HepG2 (cell line): ENCODE measurements at regions not wholly inside any gene's neighbourhood (a gene's known extent, or its start where the extent isn't known, plus 50 kb on each side); places are given as distances from the start of the nearest gene placed in this dataset.

Experiments used
- ATAC-seq: fragments of 200-7000 bp; cut with Tn5 transposase; 3 replicates; pipeline ENCODE4 v1.9.1; 2020; ENCODE audit warnings: mild to moderate bottlenecking, moderate library complexity
- BruUV-seq: library from RNA; stranded (reverse); fragments of 400-500 nt; replicated peaks from 2 replicates; lab custom pipeline; 2021; lab: Mats Ljungman, UMichigan
- CTCF ChIA-PET: fragments of 300-600 bp; formaldehyde crosslinking; extraction: SDS; loops from one replicate; lab custom pipeline; 2021; ENCODE audit warnings: low total read pairs, inconsistent platforms, low intra/inter-chr PET ratio; lab: Yijun Ruan, JAX
- POLR2A ChIA-PET: fragments of 350-600 bp; sonication (Branson Sonifier 250); formaldehyde crosslinking; loops from one replicate; lab custom pipeline; 2020; ENCODE audit warnings: antibody characterized with exemption, inconsistent platforms; lab: Yijun Ruan, JAX
- DNase-seq: peaks from one replicate; pipeline ENCODE4 v3.0.0-alpha.2; 2015; ENCODE audit warnings: low spot score
- FAIRE-seq: peaks from 3 replicates; lab custom pipeline; 2011; peaks lifted over from hg19 to GRCh38; lab: Jason Lieb, UNC
- H2AFZ ChIP-seq: one replicate; pipeline ENCODE4 v1.6.1; 2011; ENCODE audit warnings: low read length, inconsistent platforms
- H3K27ac ChIP-seq: fragments of 300-600 bp; 3 replicates; pipeline ENCODE4 v1.8.0; 2011; ENCODE audit warnings: mixed run types, mild to moderate bottlenecking, mixed read lengths, low read length, inconsistent platforms; ENCODE audit not compliant: insufficient read depth; ENCODE audit errors: extremely low read length
- H3K27me3 ChIP-seq, 2 experiments: fragments of 200-600 bp in 1 of 2; 2 replicates in 1 of 2; 3 replicates in 1 of 2; pipeline versions ENCODE4 v1.6.0 to v1.8.0; 2011; ENCODE audit warnings: low read length in 2 of 2, mild to moderate bottlenecking in 2 of 2, moderate library complexity in 2 of 2, inconsistent platforms in 1 of 2; ENCODE audit not compliant: insufficient read depth in 2 of 2, control insufficient read depth in 1 of 2
- H3K36me3 ChIP-seq, 2 experiments: fragments of 200-600 bp in 1 of 2; replicated peaks in 1 of 2; 2 replicates in 1 of 2; 3 replicates in 1 of 2; pipeline versions ENCODE4 v1.5.1 to v1.8.0; 2011; ENCODE audit warnings: low read length in 2 of 2, inconsistent platforms in 1 of 2; ENCODE audit not compliant: insufficient read depth in 2 of 2, control insufficient read depth in 1 of 2
- H3K4me1 ChIP-seq: 2 replicates; pipeline ENCODE4 v1.5.1; 2012; ENCODE audit warnings: low read length, inconsistent platforms; ENCODE audit not compliant: insufficient read depth
- H3K4me2 ChIP-seq: 2 replicates; pipeline ENCODE4 v1.6.0; 2011; ENCODE audit warnings: low read depth, low read length, inconsistent platforms
- H3K4me3 ChIP-seq, 3 experiments: fragments of 200-600 bp in 1 of 3; sonication (generic), shearing (Covaris generic) in 1 of 3; replicated peaks in 1 of 3; 2 replicates each; pipeline ENCODE4 v1.5.1; 2011 to 2016; ENCODE audit warnings: low read length in 3 of 3, inconsistent platforms in 2 of 3, low read depth in 2 of 3, mild to moderate bottlenecking in 2 of 3, control low read depth in 1 of 3, mixed read lengths in 1 of 3; ENCODE audit not compliant: insufficient read depth in 1 of 3
- H3K79me2 ChIP-seq: one replicate; pipeline ENCODE4 v1.6.1; 2011; ENCODE audit warnings: low read length, inconsistent platforms; ENCODE audit not compliant: insufficient read depth
- H3K9ac ChIP-seq: 2 replicates; pipeline ENCODE4 v1.6.0; 2011; ENCODE audit warnings: mild to moderate bottlenecking, low read depth, low read length, inconsistent platforms; ENCODE audit not compliant: insufficient read depth
- H3K9me3 ChIP-seq: 2 replicates; pipeline ENCODE4 v1.5.1; 2012; ENCODE audit warnings: mild to moderate bottlenecking, low read length
- H4K20me1 ChIP-seq: 2 replicates; pipeline ENCODE4 v1.6.0; 2011; ENCODE audit warnings: inconsistent platforms, mild to moderate bottlenecking, low read length, moderate library complexity; ENCODE audit not compliant: insufficient read depth
- ATF5 ChIP-seq: sonication (generic); formaldehyde crosslinking; IDR thresholded peaks from 2 replicates; pipeline ENCODE4 v1.4.0; 2020; ENCODE audit warnings: mild to moderate bottlenecking, low read depth, missing genetic modification reagents
- CTCF ChIP-seq: sonication (generic); formaldehyde crosslinking; IDR thresholded peaks from 2 replicates; pipeline ENCODE4 v1.5.0; 2020; ENCODE audit warnings: mild to moderate bottlenecking, missing genetic modification reagents, moderate library complexity
- HMG20A ChIP-seq: IDR thresholded peaks from 2 replicates; pipeline ENCODE4 v1.6.1; 2016; ENCODE audit warnings: borderline replicate concordance
- MYPOP ChIP-seq: sonication (generic); formaldehyde crosslinking; IDR thresholded peaks from 2 replicates; pipeline ENCODE4 v1.8.1; 2023; ENCODE audit warnings: mild to moderate bottlenecking, moderate library complexity, missing genetic modification reagents
- NCOA2 ChIP-seq: sonication (generic); formaldehyde crosslinking; IDR thresholded peaks from 2 replicates; pipeline ENCODE4 v1.8.0; 2022; ENCODE audit warnings: inconsistent platforms
- RFX5 ChIP-seq: IDR thresholded peaks from 2 replicates; pipeline ENCODE4 v1.6.1; 2011; ENCODE audit warnings: low read depth, low read length, improper control_type of control experiment
- SMARCE1 ChIP-seq: fragments of 450-650 bp; IDR thresholded peaks from 2 replicates; pipeline ENCODE4 v1.6.1; 2017; ENCODE audit warnings: borderline replicate concordance
- SNAPC2 ChIP-seq: sonication (generic); formaldehyde crosslinking; IDR thresholded peaks from 2 replicates; pipeline ENCODE4 v1.8.1; 2022; ENCODE audit warnings: mild to moderate bottlenecking, missing genetic modification reagents
- TCF7 ChIP-seq: sonication (generic); IDR thresholded peaks from 2 replicates; pipeline ENCODE4 v1.6.1; 2016; ENCODE audit warnings: antibody characterized with exemption, low read depth
- ZBTB26 ChIP-seq: IDR thresholded peaks from 2 replicates; pipeline ENCODE4 v1.6.1; 2016; ENCODE audit warnings: missing compliant biosample characterization, missing genetic modification reagents, borderline replicate concordance
- ZBTB39 ChIP-seq: sonication (generic); formaldehyde crosslinking; IDR thresholded peaks from 2 replicates; pipeline ENCODE4 v1.5.0; 2020; ENCODE audit warnings: missing genetic modification reagents
- ZNF331 ChIP-seq: sonication (generic); formaldehyde crosslinking; IDR thresholded peaks from 2 replicates; pipeline ENCODE4 v1.4.0; 2020; ENCODE audit warnings: missing genetic modification reagents
- ZNF362 ChIP-seq: sonication (generic); formaldehyde crosslinking; IDR thresholded peaks from 2 replicates; pipeline ENCODE4 v1.4.0; 2020; ENCODE audit warnings: missing genetic modification reagents, mild to moderate bottlenecking, borderline replicate concordance
- ZNF557 ChIP-seq: sonication (generic); formaldehyde crosslinking; IDR thresholded peaks from 2 replicates; pipeline ENCODE4 v1.4.0; 2020; ENCODE audit warnings: missing genetic modification reagents
- ZNF782 ChIP-seq: sonication (generic); formaldehyde crosslinking; IDR thresholded peaks from 2 replicates; pipeline ENCODE4 v1.4.0; 2020; ENCODE audit warnings: missing genetic modification reagents, mild to moderate bottlenecking, borderline replicate concordance
- ZSCAN5A ChIP-seq: sonication (generic); formaldehyde crosslinking; IDR thresholded peaks from 2 replicates; pipeline ENCODE4 v1.8.0; 2022; ENCODE audit warnings: mild to moderate bottlenecking, missing genetic modification reagents, borderline replicate concordance
- WGBS: methylation state at CpG from one replicate; pipeline ENCODE4 v1.1.6; 2017; ENCODE audit warnings: low lambda C conversion rate; 5-methylcytosine and 5-hydroxymethylcytosine counted together
- in situ Hi-C: cut with HindIII; loops from 2 replicates; pipeline ENCODE4 v1.10.0; 2017; ENCODE audit warnings: low pct_unique_long_range_greater_than_20kb; ENCODE audit not compliant: extremely low pct_ligation_motif_present
- intact Hi-C: fragments of 100-400 bp; cut with micrococcal nuclease; formaldehyde crosslinking; loops from one replicate; pipeline ENCODE4 v1.10.0; 2022; ENCODE audit not compliant: unreplicated experiment

- DNase-seq: no peak
Observed at GRCh38 chr6:139891471-139891870, 517.0 kb upstream of the CITED2 start.

More at GRCh38 chr6:139891471-139891870, 517.0 kb upstream of the CITED2 start:
- ChIA-PET POLR2A (no interaction called here), CTCF (no interaction called here)
- H2AFZ ChIP-seq: no peak overlapping the region
- no TSS peak for BruUV-seq
- ATAC-seq (no peak), FAIRE-seq (no peak)
- no peak overlapping the region for H3K9ac ChIP-seq
- H3K36me3 ChIP-seq: no peaks in the 10 kb centered on the region
- TF ChIP-seq ZNF557 (no peak), ZBTB39 (CRISPR knock-in tag) (no peak), ZNF362 (CRISPR knock-in tag) (no peak), SMARCE1 (no peak), CTCF (CRISPR knock-in tag) (no peak), HMG20A (CRISPR knock-in tag) (no peak), ZNF331 (CRISPR knock-in tag) (no peak), RFX5 (no peak), SNAPC2 (CRISPR knock-in tag) (no peak), ATF5 (no peak), ZBTB26 (no peak), ZSCAN5A (no peak), TCF7 (no peak), MYPOP (CRISPR knock-in tag) (no peak), ZNF782 (no peak), NCOA2 (CRISPR knock-in tag) (no peak)
- H3K4me1 ChIP-seq: no peaks in the 10 kb centered on the region
- H3K4me3 ChIP-seq: no peak overlapping the region
- 24% methylated on average over 4 of the region's 4 CpGs for WGBS
- no peak overlapping the region for H3K27ac ChIP-seq
- H3K4me2 ChIP-seq: no peak overlapping the region
- no peaks in the 10 kb centered on the region for H3K79me2 ChIP-seq
- intact Hi-C loops (no loop called here), in situ Hi-C loops (no loop called here)
- no peaks in the 10 kb centered on the region for H3K27me3 ChIP-seq
- no peaks in the 10 kb centered on the region for H3K9me3 ChIP-seq
- H4K20me1 ChIP-seq: no peaks in the 10 kb centered on the region
